Nephron progenitor cell (in vitro differentiated cells): ENCODE measurements at regions not wholly inside any gene's neighbourhood (a gene's known extent, or its start where the extent isn't known, plus 50 kb on each side); places are given as distances from the start of the nearest gene placed in this dataset.
"Not testable (repeated sequence)": the region's sequence is repeated elsewhere in the genome, so short reads cannot be mapped to it uniquely, and the experiment has no call there.

Experiments used
- DNase-seq: peaks from one replicate; pipeline ENCODE4 v3.0.0; 2021
- H3K27ac Mint-ChIP-seq: 2 replicates; pipeline ENCODE4 v1.8.0; 2021; ENCODE audit warnings: mild to moderate bottlenecking, moderate library complexity, mixed read lengths
- H3K27me3 Mint-ChIP-seq: 2 replicates; pipeline ENCODE4 v1.8.0; 2021; ENCODE audit warnings: mild to moderate bottlenecking, low read depth, mixed read lengths; ENCODE audit not compliant: poor library complexity
- H3K36me3 Mint-ChIP-seq: 2 replicates; pipeline ENCODE4 v1.8.0; 2021; ENCODE audit warnings: low read depth, mixed read lengths
- H3K4me1 Mint-ChIP-seq: 2 replicates; pipeline ENCODE4 v1.8.0; 2021; ENCODE audit warnings: mixed read lengths
- H3K4me3 Mint-ChIP-seq: 2 replicates; pipeline ENCODE4 v1.8.0; 2021; ENCODE audit warnings: mild to moderate bottlenecking, moderate library complexity, mixed read lengths
- H3K9me3 Mint-ChIP-seq: 2 replicates; pipeline ENCODE4 v1.8.0; 2021; ENCODE audit warnings: mild to moderate bottlenecking, moderate library complexity, mixed read lengths
- CTCF ChIP-seq: fragments of 200-600 bp; sonication (generic); IDR thresholded peaks from 2 replicates; pipeline ENCODE4 v1.5.0; 2021; ENCODE audit warnings: antibody characterized with exemption

- no peaks in the 10 kb centered on the region for H3K9me3 Mint-ChIP-seq
- H3K27ac Mint-ChIP-seq: no peak overlapping the region
- no peaks in the 10 kb centered on the region for H3K36me3 Mint-ChIP-seq
- H3K4me3 Mint-ChIP-seq: no peak overlapping the region
- H3K27me3 Mint-ChIP-seq: peaks cover 4% of the 10 kb centered on the region
- TF ChIP-seq CTCF: peak; percentile 84
- peak; percentile 86 for DNase-seq
- H3K4me1 Mint-ChIP-seq: peaks cover 80% of the 10 kb centered on the region
Measured at GRCh38 chr15:77870195-77871065, 207.1 kb downstream of the TBC1D2B start.

- Mint-ChIP-seq H3K4me3 (peak overlapping the region; percentile 20), H3K36me3 (no peaks in the 10 kb centered on the region), H3K9me3 (no peaks in the 10 kb centered on the region), H3K27ac (peak overlapping the region; percentile 32), H3K27me3 (peaks cover 4% of the 10 kb centered on the region), H3K4me1 (peaks cover 91% of the 10 kb centered on the region)
- TF ChIP-seq CTCF: no peak
- peak; percentile 81 for DNase-seq
Measured at GRCh38 chr15:77869021-77869895, 208.3 kb downstream of the TBC1D2B start.

- DNase-seq, H3K9me3 Mint-ChIP-seq, H3K36me3 Mint-ChIP-seq, H3K27me3 Mint-ChIP-seq: not testable (repeated sequence)
- Mint-ChIP-seq H3K4me1 (peaks cover 98% of the 10 kb centered on the region), H3K27ac (peak overlapping the region; percentile 59), H3K4me3 (peak overlapping the region; percentile 36)
Measured at GRCh38 chr15:77868048-77868629, 209.4 kb downstream of the TBC1D2B start.

- no peak overlapping the region for H3K27ac Mint-ChIP-seq
- no peak overlapping the region for H3K4me3 Mint-ChIP-seq
- peaks cover 4% of the 10 kb centered on the region for H3K27me3 Mint-ChIP-seq
Measured at GRCh38 chr15:77867266-77868047, 210.1 kb downstream of the TBC1D2B start.

GRCh38 chr15:77866596-77867125 is 210.8 kb downstream of the TBC1D2B start:
- H3K36me3 Mint-ChIP-seq: no peaks in the 10 kb centered on the region
- no peak for TF ChIP-seq CTCF
- no peaks in the 10 kb centered on the region for H3K9me3 Mint-ChIP-seq
- H3K27me3 Mint-ChIP-seq: peaks cover 4% of the 10 kb centered on the region
- H3K4me1 Mint-ChIP-seq: peaks cover 98% of the 10 kb centered on the region
- H3K4me3 Mint-ChIP-seq: no peak overlapping the region
- no peak overlapping the region for H3K27ac Mint-ChIP-seq
- DNase-seq: no peak

More at GRCh38 chr15:77867266-77868047, 210.1 kb downstream of the TBC1D2B start:
- H3K36me3 Mint-ChIP-seq: no peaks in the 10 kb centered on the region
- TF ChIP-seq CTCF: no peak
- H3K4me1 Mint-ChIP-seq: peaks cover 98% of the 10 kb centered on the region
- H3K9me3 Mint-ChIP-seq: no peaks in the 10 kb centered on the region
- no peak for DNase-seq
